GM21786 (cell line): ENCODE measurements at regions not wholly inside any gene's neighbourhood (a gene's known extent, or its start where the extent isn't known, plus 50 kb on each side); places are given as distances from the start of the nearest gene placed in this dataset.

Experiments
- ATAC-seq: cut with Tn5 transposase; IDR thresholded peaks from one replicate; pipeline ENCODE4 v1.9.1; 2021; ENCODE audit not compliant: unreplicated experiment

GRCh38 chr22:48651036-48651890 is 1176.4 kb downstream of the BRD1 start:
- ATAC-seq: no peak

- no peak for ATAC-seq
Measured at GRCh38 chr22:48650323-48651035, 1177.2 kb downstream of the BRD1 start.

- ATAC-seq: no peak
Measured at GRCh38 chr22:48649466-48649865, 1178.2 kb downstream of the BRD1 start.

GRCh38 chr22:48649031-48649430 is 1178.6 kb downstream of the BRD1 start:
- no peak for ATAC-seq

GRCh38 chr22:48647606-48648515 is 1179.8 kb downstream of the BRD1 start:
- no peak for ATAC-seq

- no peak for ATAC-seq
Measured at GRCh38 chr22:48647051-48647450, 1180.6 kb downstream of the BRD1 start.

GRCh38 chr22:48646216-48646925 is 1181.3 kb downstream of the BRD1 start:
- ATAC-seq: no peak

GRCh38 chr22:48645766-48646165 is 1181.9 kb downstream of the BRD1 start:
- ATAC-seq: no peak

- ATAC-seq: no peak
Measured at GRCh38 chr22:48644997-48645396, 1182.7 kb downstream of the BRD1 start.

GRCh38 chr22:48644108-48644507 is 1183.6 kb downstream of the BRD1 start:
- ATAC-seq: no peak

GRCh38 chr22:48643066-48643731 is 1184.5 kb downstream of the BRD1 start:
- ATAC-seq: no peak

- no peak for ATAC-seq
Measured at GRCh38 chr22:48642550-48642949, 1185.1 kb downstream of the BRD1 start.

- ATAC-seq: no peak
Measured at GRCh38 chr22:48641906-48642475, 1185.7 kb downstream of the BRD1 start.

- no peak for ATAC-seq
Measured at GRCh38 chr22:48640890-48641841, 1186.5 kb downstream of the BRD1 start.

GRCh38 chr22:48639896-48640748 is 1187.6 kb downstream of the BRD1 start:
- no peak for ATAC-seq

- ATAC-seq: no peak
Measured at GRCh38 chr22:48639021-48639795, 1188.5 kb downstream of the BRD1 start.

- no peak for ATAC-seq
Measured at GRCh38 chr22:48637231-48637630, 1190.4 kb downstream of the BRD1 start.
